UCSD-AML1 (cell line): ENCODE measurements at regions not wholly inside any gene's neighbourhood (a gene's known extent, or its start where the extent isn't known, plus 50 kb on each side); places are given as distances from the start of the nearest gene placed in this dataset.
A peak's percentile ranks its signal among the peaks of the same experiment; 100 is the strongest.

ENCODE experiments used
- DNase-seq: peaks from one replicate; lab custom pipeline; 2025; ENCODE audit not compliant: unreplicated experiment; lab: John Stamatoyannopoulos, UW

DNA sequence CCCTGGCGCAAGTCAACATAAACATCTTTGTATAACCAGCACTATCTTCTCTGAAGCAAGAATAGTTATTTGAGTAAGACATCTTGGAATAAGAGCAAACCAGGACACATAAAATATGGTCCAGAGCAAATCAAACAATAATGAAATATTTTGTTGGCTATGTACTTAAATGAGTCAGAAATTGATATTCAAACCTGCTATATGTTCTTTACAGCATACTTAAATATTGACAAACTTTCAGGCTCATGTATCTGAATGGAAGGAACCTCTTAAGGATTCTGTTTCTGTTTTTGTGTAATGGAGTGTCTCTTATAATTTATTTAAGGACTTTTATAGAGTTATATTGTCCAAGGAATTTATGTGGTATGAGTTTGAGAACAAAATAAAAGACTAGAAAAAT, 747.3 kb downstream of the EFNA5 start:
- DNase-seq, result no peak

DNA sequence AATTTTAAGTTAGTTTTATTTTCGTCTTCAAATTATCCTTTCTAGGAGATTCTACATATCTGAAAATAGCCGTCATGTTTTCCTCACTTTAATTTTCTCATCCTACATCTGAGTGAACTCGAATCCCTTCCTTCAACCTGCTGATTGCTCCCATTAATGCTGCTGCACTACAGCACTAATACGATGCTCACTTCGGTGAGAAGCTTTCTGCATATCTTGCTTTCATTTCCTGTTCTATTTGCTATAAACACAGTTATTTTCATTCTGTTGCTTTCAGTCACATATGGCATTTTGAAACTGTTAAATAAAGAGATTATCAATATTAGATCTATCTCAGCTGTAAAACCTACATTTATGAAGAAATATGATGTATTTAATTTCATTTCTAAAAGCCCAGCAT, 749.2 kb downstream of the EFNA5 start:
- DNase-seq, result no peak

DNA sequence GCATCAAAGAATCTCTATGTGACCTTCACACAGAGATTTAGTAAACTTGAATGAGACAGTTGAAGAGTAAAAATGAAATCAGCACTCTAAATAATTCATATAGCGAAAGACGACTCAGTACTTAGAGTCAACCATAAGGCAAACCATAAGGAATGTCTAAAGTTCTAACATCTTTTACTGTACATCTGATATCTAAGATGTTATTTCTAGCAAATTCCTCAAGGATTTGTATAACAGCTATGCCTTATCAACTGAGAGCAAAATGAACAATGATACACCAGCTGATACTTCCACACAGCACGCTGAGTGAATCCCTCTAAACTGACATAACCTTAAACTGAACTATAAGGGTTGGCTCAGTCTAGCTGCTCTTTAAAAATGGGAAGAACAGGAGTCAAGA, 760.3 kb downstream of the EFNA5 start:
- no peak for DNase-seq

DNA sequence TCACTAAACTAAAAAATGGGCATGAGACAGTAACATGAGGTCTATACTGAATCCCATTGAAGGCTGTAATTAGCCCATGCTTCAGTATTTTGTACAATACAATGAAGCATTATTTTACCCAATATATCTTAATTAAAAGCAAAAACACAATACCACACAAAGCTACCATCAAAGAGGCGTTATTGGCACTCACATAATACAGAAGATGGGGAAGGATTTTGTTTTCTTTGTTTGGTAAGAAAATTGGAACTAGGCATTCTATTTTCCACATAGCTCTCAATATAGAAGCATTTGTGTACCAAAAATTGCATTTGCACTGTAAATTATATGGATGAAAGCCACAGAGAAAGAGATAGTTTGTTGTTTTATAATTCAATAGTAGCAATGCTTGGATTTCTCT, 761.0 kb downstream of the EFNA5 start:
- DNase-seq, result no peak

DNA sequence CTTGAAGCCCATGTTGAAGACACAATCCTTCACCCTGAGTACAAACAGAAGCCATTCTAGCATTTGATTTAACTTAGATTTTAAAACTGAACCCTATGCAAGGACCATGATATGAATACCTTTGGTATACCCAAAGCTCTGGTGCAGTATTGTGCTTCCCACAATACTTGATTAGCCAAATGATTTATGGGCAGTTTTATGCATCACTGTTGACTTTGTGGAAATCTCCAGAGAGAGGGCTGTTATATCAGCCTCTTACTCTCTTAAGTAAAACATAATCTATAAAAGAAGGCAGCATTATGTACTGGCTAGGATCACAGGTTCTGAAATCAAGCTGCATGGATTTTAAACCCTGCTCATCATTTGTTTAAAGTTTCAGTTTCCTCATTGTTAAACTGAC, 762.8 kb downstream of the EFNA5 start:
- DNase-seq, result no peak

DNA sequence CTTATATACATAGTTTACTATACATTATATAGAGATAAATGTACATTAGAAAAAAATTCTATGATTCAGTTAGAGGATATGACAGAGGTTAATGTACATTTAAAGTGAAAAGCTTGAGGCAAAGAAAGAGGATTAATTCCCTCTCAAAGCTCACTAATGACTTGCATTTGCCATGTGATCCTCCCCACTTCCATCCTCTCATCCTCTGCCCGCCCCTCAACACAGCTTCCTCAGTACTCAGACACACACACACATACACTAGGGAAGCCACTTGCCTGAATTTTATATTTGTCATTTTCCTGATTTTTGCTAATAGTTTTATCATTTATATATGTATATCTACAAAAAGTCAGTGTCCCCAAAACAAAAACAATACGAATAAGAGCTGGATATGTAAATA, 764.5 kb downstream of the EFNA5 start:
- no peak for DNase-seq

DNA sequence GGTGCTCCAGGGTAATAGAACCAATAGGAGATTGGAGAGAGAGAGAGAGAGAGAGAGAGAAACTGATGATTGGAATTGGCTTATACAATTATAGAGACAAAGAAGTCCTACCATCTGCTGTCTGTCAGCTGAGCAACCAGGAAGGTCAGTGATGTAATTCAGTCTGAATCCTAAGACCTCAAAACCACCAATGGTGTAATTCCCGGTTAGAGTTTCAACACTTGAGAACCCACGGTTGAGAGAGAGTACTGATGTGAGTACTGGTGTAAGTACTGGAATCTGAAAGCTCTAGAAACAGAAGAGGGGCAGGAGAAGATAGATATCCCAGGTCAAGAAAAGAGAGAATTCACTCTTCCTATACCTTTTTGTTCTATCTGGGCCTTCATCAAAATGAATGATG, 775.8 kb downstream of the EFNA5 start:
- DNase-seq, result no peak

DNA sequence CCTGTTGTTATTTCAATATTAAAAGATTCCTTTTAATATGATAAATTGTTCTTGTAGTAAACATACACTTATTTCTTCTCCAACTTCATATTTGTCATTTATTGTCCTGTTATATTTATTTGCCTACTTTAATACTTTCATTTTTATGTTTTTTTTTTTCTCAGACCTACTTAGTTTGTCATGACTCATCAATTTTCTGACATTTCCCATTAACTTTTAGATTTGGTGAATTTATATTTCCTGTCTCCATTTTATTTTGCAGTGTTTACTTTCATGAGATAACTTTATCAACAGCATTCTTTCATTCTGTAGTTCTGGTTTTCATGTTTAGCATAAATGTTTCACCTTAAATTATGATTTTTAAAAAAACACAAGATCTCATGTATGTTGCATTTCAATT, 788.7 kb downstream of the EFNA5 start:
- DNase-seq, result no peak

DNA sequence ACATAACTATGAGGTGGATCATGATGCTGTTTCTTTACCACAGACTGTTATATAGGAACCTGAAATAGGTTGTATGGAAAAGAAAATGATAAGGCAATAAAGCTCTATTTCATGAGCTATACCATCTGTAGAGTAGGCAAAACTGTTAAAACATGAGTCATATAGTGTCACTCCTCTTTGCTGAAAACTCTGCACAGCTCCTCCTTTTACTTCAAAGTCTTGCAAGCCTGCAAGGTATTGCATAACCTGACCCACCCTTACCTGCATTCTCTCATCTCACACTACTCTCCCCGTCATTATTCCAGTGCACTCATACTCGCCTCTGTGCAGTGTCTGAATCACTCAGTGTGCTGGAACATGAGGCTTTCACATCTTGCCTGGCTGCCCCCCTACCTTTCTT, 790.1 kb downstream of the EFNA5 start:
- no peak for DNase-seq

DNA sequence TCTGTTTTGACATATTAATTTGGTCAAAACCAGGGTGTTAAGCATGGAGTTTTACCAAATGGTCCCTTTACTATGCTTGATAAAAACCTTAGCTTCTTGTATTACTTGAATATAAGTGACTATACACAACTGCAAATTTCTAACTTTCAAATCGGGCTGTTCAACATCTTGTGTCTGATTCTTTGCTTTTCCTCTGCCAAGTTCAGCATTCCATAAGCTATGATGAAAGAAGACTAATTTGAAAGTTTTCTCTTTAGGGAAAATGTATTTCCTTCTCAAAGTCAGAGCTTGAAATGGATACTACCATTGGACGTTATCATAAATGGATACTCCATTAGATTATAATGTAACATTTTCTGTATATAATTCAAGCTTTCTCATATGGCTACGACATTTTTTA, 792.9 kb downstream of the EFNA5 start:
- no peak for DNase-seq

DNA sequence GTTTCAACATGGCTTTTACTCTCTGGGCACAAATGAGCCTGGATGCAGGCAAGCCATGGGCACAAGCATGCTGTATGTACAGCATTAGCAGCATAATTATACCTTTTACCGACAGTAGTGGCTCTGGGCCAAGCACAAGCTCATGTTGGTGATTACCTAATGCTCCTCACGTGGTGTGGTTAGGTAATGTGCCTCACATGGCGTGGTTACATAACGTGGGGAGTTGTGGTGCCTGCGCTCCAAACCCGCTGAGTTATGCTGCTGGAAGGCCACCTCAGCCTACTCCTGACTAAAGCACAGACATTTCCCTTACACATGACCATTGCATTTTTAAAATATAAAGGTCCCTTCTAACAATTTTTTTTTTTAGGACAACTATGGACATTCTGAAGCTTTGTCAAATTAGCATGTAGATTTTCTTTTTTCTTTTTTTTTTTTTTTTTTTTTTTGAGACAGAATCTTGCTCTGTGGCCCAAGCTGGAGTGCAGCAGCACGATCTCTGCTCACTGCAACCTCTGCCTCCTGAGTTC, 794.0 kb downstream of the EFNA5 start:
- DNase-seq, result no peak

DNA sequence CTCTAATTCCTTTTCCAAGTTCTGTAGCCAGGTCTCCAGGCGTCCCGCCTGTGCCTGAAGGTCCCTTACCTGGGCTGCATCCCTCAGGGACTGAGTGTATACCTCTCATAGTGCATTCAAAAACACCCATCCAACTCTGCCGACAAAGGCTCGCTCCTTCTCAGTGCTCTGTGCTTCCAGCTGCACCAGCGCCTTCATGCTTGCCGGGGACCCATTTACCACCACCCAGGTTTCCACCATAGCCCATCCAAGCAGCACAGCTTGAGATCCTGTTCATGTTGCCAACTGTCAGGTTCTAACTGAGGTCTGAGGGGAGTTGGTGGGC, 794.5 kb downstream of the EFNA5 start:
- DNase-seq, result no peak

DNA sequence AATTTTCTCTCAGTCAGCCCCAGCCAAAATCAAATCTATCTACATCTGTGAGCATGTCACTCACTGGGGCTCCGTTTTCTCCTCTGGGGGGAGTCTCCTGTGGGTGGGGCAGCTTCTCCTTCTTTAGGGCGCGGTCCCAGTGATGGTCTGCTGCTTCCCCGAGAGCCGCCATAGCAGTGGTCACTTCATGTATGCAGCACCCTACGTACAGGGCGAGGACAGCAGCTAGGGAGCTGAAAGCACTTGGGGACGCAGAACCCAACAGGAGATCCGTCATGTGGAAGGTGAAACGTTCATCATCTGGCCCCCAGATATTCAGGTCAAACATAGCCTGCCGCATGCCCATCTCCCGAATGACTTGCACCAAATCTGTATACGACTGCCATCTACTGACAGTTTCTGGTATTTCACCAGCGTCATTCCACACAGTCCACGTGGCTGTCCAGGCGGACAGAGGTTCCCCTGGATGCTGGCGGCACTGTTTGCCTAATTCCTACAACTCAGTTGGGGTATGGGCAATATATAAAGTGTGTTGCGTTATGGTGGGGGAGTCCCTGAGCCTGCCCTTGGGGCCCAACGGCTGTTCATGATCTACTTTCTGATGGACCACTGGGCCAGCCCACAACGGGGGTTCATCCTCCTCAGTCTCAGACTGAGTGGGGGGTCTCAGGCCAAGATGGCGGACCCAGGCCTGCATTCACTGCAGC, 795.0 kb downstream of the EFNA5 start:
- DNase-seq, result peak; percentile 33

DNA sequence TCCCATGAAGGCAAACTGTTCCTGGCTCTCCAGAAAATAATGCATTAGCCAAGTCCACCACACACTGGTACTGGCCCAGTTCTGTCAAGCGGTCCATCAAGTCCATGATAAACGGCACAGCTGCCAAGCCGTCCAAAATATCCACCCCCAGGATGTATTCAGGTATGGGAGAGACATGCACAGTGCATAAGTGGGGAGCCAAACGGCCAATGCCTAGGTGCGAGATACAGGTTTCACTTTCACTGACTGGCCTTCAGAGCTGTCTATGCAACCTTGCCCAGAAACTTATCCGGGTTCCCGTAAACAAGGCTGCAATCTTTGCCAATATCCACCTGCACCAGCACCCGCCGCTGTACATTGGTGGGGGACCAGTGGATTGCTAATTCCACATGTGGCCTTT, 795.8 kb downstream of the EFNA5 start:
- no peak for DNase-seq

DNA sequence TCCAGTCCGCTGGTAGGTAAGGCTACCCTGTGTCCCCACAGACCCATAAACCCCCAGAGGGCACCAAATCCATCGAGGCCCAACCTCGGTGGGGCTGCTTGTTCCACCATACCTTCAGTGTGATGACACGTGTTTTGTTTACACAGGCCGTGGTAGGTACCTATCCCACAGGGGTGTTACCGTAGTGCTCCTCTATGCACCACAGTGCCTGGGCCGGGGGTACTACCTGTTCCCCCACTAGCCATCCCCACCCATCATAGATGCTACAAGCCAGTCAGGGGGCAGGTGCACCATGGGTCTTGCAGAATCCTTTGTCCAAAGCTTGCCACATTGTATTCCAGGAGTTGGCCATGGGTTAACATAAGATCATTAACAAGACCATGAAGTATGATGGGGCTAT, 796.2 kb downstream of the EFNA5 start:
- no peak for DNase-seq

DNA sequence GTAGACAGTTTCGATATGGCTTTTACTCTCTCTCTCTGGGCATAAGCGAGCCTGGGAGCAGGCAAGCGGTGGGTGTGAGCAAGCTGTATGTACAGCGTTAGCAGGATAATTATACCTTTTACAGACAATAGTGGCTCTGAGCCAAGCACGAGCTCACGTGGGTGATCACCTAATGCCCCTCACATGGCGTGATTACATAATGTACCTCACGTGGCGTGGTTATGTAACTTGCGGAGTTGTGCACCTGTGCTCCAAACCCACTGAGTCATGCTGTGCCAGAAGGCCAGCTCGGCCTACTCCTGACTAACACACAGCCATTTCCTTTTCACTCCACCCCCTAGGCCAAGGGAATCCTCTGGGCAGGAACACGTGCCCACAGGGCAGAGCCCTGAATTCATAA, 797.2 kb downstream of the EFNA5 start:
- peak; percentile 8 for DNase-seq

DNA sequence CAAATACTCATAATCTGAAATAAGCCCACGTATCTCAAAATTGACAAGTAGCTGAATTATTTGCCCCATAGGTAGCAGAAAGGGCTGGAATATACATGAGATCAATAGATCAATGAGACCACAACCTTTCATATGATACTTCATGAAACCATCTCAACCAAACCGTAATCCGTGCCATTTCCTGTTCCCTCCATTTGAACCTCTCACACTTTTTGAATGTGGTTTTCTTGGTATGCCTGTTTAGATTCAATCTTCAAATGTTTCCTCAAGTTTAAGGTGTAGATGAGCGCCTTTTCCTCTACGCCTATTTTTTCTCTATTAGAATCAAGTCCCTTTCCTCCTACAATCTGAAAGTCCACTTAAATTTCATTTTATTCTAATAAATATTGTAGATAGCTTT, 805.5 kb downstream of the EFNA5 start:
- DNase-seq, result no peak

DNA sequence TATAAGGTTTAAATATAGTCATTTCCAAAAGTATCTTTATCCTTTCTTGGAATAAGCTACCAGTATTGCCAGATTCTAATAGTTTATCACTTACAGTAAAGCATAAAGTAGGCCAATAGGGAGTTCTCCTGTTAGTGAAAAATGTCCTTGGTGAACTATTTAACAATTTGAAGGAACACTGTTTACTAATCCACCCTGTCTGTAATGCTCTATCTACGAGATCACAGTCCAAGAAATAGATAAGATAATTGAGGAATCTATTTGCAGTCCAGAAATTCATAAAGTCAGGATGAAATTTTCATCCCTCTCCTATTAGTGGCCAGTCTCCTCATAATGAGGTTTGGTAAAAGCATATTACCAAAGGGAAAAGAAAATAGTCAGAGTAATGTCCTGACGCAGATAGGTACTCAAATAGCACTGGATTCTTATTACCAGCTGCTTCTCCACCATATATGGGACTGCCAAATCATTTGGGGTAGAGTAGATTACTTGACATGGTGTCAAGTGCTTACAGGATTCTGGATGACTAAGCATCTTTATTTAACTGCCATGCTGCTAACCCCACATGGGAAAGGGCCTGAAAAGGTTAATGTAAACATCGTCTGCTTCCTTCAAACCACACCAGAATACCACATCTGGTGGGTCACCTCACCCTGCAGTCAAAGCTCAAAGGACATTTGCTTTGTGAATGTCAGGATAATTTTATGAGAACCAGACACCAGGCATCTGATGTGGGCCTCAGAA, 808.1 kb downstream of the EFNA5 start:
- DNase-seq, result peak; percentile 12

DNA sequence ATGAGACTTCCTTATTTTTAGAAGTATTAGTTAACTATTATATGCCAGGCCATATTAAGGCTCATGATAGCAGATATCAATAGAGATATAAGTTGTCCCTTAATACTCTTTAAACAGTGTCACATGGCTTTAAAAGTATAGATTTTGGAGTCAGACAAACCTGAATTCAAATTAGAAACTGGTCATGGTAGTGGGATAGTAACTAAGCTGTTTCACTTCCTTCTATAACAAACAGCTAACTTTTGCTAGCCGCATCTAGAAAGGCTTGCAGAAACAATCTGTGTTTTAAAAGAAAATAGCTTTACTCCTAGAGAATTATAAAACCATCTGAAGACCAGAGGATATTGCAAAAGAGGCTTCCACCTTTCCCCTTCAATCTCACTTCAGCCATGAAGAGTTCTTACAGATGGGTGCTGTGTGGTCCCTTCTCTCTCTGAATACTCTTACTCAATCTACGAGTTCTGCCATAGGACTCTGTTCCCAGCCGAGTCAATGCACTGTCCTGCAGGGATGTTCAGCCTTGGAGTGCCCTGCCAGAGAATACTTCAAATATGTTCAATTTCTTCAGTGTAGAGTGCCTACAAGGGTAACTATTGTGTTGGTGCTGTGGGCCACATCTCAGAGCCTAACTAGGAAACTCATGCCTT, 810.2 kb downstream of the EFNA5 start:
- no peak for DNase-seq

DNA sequence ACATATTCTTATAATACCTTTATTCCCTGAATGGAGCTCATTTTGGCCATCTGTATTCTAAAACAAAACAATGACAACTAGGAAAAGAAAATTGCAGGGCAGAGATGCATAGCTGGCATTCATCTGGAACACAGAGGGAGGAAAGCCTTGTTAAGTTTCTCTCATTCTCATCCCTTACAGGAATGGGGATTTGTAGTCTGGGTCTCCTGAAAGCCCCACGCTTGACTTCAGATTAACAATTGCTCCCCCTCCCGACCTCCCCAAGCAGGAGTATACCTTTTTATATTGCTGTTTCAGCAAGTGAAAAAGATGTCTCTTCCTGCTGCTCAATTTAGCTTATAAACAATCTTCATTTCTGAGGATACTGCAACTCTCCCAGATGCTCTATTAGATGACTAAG, 812.1 kb downstream of the EFNA5 start:
- DNase-seq, result no peak

DNA sequence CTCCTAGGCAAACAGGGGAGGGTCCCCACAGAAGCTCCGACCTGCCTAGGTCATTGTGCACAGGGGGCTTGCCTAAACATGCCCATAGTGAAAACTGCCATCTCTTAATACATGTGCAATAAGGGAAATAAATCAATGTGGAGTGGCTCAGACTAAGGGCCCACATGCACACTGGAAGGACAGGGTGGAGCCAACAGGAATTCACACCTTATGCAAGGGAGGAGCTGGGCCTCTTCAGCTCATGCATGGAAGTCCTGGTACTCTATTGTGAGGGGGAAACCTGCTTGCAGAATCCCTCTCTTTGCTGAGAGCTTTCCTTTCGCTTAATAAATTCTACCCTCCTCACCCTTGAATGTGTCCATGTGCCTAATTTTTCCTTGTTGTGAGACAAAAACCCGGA, 815.8 kb downstream of the EFNA5 start:
- DNase-seq, result peak; percentile 5

DNA sequence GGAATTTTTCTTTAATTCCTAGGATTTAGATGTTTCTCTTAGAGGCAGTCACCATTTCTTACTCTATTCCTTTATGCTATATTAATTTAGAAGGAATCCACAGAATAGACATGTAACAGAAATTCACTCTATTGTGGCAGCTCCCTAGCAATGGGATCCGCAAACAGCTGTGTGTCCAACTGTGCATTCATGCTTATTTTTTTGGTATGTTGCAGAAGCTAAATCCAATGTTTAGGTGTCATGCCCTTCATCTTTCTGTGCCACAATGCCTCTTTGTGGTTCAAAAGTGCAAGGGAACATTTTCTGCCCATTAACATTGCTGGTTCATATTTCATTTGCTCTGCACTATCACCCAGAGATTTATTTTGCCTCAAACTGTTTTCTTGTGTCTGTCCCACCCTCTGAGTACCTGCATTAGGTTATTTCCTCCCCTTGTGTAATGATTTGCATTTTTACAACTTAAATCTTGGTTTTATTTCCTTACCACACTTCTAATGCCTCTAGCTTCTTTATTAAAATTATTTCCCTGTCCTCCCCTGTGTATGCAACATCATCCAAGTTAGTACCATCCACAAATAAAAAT, 816.5 kb downstream of the EFNA5 start:
- no peak for DNase-seq
